ENCODE measurements at regions not wholly inside any gene's neighbourhood (a gene's known extent, or its start where the extent isn't known, plus 50 kb on each side); places are given as distances from the start of the nearest gene placed in this dataset.
"Not testable (repeated sequence)": the region's sequence is repeated elsewhere in the genome, so short reads cannot be mapped to it uniquely, and the experiment has no call there.

DNA sequence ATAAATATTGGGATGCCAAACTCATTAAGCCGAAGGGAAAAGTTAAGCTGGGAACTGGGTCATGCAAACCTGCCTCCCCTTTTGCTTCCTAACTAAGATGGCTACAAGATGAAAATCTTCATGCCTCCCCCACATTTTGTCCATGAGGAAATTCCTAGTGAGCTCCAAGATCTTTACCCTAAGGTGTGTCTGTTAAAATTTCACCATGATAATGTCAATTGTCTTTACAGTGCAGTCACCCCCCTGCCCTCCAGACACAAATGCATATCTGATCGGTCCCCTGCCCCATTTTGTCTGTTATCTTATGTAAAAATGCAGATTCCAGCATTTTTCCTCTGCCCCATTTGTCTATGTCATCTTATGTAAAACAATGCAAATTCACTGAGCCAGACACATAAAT is 51.3 kb upstream of the GOLGA8Q start:
- not testable (repeated sequence) for H3K27ac ChIP-seq (ENCODE audit: low read depth in 1 of 2, low read length in 1 of 2); DNase-seq (ENCODE audit: low read depth in 6 of 9, low spot score in 9 of 9); H3K36me3 ChIP-seq (ENCODE audit: control insufficient read depth in 2 of 2, insufficient read depth in 2 of 2, low read length in 1 of 2); H3K27me3 ChIP-seq (ENCODE audit: control insufficient read depth in 2 of 2, insufficient read depth in 1 of 2, low read length in 1 of 2); H3K4me1 ChIP-seq (ENCODE audit: control insufficient read depth in 2 of 2, insufficient read depth in 2 of 2, low read length in 2 of 2); H3K4me3 ChIP-seq (ENCODE audit: low read length in 2 of 2); H3K9me3 ChIP-seq (ENCODE audit: control insufficient read depth in 2 of 2, insufficient read depth in 1 of 2, low read length in 1 of 2)
- WGBS: 100% methylated on average over 1 of the region's 2 CpGs

All from thymus (tissue), 11 donors.